ENCODE measurements at regions not wholly inside any gene's neighbourhood (a gene's known extent, or its start where the extent isn't known, plus 50 kb on each side); places are given as distances from the start of the nearest gene placed in this dataset.
A peak's percentile ranks its signal among the peaks of the same experiment; 100 is the strongest.

DNA sequence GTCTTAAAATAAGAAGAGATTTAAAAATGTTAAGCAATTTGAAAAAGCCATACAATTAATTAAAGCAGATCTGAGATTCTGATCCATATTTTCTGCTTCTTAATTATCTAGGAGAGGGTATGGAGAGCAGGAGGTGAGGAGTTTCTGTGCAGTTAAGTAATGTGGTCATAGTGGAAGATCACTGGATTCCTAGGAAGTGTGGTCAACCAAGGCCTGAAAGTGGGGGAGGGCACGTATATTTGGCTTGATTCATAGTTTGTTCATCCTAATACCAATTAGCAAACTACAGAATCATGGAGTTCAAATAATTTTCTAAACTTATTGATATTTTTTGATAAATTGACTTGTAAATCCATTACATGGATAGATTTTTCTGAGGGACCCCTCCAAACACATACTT is 768.3 kb downstream of the RAPGEF2 start:
- TF ChIP-seq, protein P1, sequence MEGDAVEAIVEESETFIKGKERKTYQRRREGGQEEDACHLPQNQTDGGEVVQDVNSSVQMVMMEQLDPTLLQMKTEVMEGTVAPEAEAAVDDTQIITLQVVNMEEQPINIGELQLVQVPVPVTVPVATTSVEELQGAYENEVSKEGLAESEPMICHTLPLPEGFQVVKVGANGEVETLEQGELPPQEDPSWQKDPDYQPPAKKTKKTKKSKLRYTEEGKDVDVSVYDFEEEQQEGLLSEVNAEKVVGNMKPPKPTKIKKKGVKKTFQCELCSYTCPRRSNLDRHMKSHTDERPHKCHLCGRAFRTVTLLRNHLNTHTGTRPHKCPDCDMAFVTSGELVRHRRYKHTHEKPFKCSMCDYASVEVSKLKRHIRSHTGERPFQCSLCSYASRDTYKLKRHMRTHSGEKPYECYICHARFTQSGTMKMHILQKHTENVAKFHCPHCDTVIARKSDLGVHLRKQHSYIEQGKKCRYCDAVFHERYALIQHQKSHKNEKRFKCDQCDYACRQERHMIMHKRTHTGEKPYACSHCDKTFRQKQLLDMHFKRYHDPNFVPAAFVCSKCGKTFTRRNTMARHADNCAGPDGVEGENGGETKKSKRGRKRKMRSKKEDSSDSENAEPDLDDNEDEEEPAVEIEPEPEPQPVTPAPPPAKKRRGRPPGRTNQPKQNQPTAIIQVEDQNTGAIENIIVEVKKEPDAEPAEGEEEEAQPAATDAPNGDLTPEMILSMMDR (conservative IDR thresholded peaks at IDR 0.05; ENCODE audit: low read depth, low read length), result no peak
- no peak for DNase-seq (ENCODE audit: low read depth)
- no peak overlapping the region for H3K4me3 ChIP-seq (ENCODE audit: low read depth, low read length)

DNA sequence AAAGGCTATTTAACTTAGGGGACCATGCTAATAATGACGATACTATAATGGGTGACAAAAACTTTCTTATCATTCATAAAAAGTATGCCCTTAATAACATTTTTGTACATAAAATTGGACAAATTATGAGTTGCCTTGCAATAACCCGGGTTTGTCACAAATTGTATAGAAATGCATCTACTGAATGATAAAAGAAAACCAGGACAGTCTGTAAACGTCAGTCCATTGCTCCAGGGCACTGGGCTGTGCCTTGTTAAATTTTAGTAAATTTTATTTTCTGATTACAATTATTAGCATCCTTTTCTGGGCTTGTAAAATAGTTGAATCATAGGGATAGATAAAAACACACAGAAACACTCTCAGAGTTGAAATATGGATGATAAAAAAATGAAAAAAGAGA is 778.3 kb downstream of the RAPGEF2 start:
- H3K4me3 ChIP-seq (ENCODE audit: low read depth, low read length), result no peak overlapping the region
- no peak for DNase-seq (ENCODE audit: low read depth)
- TF ChIP-seq, protein P1 (conservative IDR thresholded peaks at IDR 0.05; ENCODE audit: low read depth, low read length), result no peak

DNA sequence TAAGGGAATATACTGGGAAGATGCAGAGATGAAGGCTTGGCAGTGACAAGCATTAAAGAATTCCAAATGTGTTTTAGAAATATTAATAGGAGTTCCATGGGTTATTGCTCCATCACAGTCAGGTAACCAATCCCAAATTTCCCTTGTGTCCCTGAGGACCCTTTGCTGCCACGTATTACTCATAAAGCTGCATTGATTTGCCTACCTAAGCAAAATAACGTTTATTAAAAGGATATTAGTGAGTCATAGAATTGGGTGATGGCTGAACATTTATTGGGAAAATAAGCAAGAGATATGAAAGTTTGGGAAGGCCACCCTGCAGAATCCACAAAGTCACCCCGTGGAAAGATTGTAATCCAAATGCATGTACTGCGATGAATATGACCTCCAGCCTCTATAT is 782.1 kb downstream of the RAPGEF2 start:
- DNase-seq (ENCODE audit: low read depth), result no peak
- TF ChIP-seq, protein P1 (conservative IDR thresholded peaks at IDR 0.05; ENCODE audit: low read depth, low read length), result no peak
- H3K4me3 ChIP-seq (ENCODE audit: low read depth, low read length), result no peak overlapping the region

DNA sequence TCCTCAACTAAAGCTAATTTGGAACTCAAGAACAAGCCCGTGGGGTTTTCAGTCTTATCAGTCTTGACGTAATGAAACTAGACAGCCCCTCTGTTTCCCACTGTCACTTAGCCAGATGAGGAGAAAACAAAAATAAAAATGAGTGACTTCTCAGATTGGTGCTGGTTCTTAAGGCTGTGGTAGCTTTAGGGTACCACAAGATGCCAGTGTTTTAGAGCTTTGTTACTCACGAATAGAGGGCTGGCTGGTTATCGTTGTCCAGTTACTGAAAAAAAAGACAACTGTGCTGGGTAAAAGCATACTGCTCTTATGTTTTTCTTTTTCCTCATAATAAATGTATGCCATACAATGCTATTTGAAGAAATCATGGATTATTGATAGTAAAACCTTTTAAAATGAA is 796.7 kb downstream of the RAPGEF2 start:
- no peak for DNase-seq (ENCODE audit: low read depth)
- no peak overlapping the region for H3K4me3 ChIP-seq (ENCODE audit: low read depth, low read length)
- TF ChIP-seq, protein P1 (conservative IDR thresholded peaks at IDR 0.05; ENCODE audit: low read depth, low read length), result no peak

DNA sequence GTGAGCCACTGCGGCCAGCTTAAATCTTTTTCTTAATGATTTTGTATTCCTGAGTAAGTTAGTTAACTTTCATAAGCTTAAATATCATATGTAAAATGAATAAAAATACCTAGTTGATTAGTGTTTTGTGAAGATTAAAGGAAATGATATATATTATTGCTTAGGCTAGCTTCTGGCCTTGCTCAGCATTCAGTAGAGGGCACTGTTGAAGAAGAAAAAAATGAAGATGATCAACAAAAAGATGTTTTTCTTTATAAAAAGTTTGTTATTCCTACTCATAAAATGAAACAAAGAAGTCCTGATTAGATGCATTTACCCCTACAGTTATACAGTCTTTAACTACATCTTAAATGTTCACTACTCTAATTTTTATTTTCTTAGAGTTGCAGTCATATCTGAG is 797.7 kb downstream of the RAPGEF2 start:
- H3K4me3 ChIP-seq (ENCODE audit: low read depth, low read length), result no peak overlapping the region
- no peak for DNase-seq (ENCODE audit: low read depth)
- TF ChIP-seq, protein P1 (conservative IDR thresholded peaks at IDR 0.05; ENCODE audit: low read depth, low read length), result peak; percentile 10

DNA sequence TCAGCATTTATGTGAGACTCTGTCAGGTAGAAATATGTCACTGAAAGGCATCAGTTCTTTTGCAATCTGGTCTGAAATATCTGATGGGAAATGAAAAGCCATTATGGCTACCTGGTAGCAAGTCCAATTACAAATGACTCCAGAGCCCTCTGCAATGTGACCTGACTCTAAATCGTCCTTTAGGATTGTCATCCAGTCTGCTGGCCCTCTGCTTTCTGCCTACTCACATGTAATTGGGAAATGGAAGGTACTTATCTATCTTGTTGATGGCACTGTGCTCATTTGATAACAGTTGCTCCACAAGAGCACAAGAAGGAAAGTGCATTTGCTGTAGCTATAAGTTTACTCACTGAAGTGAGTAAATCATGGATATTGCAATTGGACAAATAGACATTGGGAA is 799.8 kb downstream of the RAPGEF2 start:
- DNase-seq (ENCODE audit: low read depth), result no peak
- no peak overlapping the region for H3K4me3 ChIP-seq (ENCODE audit: low read depth, low read length)
- TF ChIP-seq, protein P1 (conservative IDR thresholded peaks at IDR 0.05; ENCODE audit: low read depth, low read length), result no peak

DNA sequence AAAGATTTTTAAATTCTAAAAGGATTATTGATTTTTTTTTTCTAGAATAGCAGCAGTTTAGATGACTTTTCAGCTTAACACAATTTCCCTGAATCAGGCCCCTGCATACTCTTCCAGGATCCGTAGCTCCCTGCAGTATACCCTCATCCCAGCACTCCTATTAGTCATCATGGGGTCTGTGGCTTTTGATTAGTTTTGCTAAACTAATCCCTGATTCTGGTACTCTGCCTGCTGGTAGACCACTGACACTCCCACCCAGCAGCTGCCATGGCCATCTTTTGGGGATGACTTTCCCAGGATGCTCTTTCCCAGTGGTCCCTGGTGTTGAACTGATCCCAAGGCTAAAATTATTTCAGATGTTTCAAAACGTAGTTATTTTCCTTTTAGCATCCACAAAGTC is 802.0 kb downstream of the RAPGEF2 start:
- H3K4me3 ChIP-seq (ENCODE audit: low read depth, low read length), result no peak overlapping the region
- TF ChIP-seq, protein P1 (conservative IDR thresholded peaks at IDR 0.05; ENCODE audit: low read depth, low read length), result no peak
- no peak for DNase-seq (ENCODE audit: low read depth)

All from epithelial cell of proximal tubule (primary cell).